AG20443 (cell line): ENCODE measurements at regions not wholly inside any gene's neighbourhood (a gene's known extent, or its start where the extent isn't known, plus 50 kb on each side); places are given as distances from the start of the nearest gene placed in this dataset.

ENCODE experiments used
- DNase-seq: peaks from one replicate; pipeline ENCODE4 v3.0.0; 2012; ENCODE audit warnings: low spot score, mixed read lengths

DNA sequence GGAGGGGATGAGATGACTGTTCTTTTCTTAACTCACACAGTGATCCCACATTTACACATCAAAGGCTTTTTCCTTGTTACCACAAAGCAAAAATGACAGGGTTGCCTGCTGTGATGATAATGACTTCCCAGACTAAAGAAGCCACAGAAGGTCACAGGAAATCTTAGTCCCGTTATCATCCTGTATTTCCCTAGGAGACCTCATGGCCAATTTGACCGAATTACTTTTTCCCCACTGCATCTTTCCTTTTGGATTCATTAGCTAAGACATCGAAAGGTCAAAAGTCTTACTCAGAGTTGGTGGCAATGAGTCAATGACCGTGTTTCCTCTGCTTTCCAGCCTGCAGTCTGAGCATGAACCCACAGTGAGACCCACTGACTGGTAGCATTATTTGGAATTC lies 130.1 kb upstream of the INHBA start:
- peak; percentile 32 for DNase-seq

DNA sequence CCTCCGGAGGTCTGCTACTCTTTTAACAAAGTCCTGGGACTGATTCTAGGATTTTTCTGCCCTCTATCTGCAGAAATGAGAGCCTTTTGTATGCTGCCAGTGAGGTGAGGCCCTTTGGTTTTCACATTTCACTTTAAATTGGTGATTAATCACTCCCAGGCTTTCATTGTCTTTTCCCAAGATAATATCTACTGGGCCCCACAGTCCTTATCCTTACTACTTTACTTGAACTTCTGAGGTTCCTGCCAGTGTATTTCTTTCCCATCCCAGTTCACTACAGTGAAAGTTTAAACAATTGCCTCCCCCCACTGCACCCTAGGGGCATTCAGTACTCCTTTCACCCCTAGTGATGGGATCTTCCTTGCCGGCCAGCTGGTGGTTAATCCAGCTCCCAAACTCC lies 127.4 kb upstream of the INHBA start:
- no peak for DNase-seq

DNA sequence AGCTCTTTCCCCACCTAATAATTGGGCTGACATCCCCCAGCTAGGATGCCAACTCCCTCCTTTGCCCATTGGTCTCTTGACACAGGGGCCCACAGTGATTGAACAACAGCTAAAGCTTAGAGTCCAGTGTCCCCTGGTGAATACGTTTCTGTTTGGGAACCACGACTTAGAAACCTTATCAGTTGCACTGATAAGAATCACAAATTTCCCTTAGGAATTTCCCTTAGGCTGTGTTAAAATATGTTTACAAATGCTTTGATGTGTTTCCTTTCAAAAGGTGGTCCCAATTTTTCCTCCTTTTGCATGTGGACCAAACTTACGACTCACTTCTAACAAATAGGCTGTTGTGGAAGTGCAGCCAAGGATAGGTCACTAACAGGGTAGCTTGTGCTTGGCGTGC lies 126.0 kb upstream of the INHBA start:
- DNase-seq: no peak

DNA sequence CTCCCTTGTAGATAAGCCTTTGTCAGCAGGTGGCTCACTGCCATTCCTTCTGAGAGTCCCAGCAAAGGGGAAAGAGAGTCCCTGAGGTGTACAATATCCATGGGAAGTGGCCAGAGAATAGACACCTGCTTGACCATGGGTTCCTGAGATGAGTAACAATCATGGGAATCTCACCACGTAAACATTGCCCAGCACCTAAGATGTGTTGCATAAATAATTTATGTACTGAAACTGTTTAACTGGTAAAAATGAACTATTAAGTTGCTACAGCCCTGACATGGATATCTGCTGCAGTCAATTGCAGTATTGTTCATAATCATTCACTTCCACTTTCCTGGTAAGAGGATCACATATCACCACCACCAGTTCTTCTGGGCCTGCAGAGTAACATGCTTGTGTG lies 123.8 kb upstream of the INHBA start:
- no peak for DNase-seq

DNA sequence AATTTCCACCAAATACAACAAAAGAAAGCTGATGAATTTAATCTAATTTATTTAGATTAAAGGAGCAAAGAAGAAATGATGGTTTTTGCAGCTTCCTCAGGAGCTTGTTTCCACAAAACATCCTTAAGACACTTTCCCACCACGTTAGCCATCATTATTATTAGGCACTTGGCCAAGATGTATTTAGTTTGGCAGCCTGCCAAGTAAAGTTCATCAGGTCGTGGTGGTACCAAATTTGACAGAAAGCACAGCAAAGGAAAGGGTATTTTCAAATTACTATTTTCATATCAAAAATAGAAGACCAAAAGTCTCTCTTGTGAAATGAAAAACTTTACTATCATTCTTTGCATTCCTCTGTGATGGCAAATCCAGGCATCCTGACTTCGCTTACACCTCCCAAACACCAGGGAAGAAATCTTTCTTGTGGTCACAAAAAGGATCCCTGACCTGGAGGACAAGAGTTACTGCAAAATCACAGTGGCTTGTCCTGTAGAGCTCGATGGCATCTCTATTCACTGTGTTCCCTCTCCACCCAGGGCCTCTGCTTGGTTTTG lies 123.1 kb upstream of the INHBA start:
- DNase-seq: peak; percentile 32

DNA sequence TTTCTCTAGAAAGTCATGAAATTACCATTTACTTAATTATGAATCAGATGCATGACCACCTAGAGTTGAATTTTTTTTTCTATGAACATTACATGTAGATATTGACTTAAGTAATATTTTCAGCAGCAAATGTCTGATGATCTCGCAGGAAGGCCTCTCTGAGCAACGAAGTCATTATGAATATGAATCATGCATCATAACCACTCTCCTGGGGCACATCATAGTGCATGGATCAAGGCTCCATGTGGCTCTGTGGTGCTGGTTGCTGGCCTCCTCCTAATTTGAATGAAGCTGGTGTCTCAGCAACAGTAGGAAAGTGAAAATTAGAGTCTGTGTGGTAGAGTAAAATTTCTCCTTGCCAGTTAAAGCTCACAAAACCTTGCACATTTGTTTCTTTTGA lies 121.4 kb upstream of the INHBA start:
- peak; percentile 45 for DNase-seq

DNA sequence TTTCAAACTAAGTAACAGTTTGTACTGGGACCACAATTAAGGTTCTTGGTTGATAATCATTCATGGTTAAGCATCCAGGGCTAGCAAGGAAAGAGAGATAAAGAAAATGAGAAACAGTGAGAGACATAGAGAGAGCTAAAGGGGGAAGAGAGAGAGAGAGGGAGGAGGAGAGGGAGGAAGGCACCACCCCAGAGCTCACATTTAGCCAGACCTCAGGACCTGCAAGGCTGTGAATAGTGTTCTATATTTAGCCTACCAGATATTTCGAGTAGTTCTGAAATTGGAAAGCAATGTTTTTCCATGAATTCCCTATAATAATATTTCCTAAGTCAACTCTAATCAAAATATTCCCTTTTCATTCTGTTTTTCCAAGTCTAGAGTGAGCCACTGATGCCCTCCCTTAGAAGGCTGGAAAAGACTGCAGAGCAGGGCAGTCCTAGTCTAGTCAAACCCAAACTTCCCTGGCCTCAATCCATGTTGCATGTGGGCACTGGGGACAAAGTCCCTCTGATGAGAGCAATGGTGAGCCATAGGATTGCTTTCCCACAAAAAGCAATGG lies 119.4 kb upstream of the INHBA start:
- no peak for DNase-seq

DNA sequence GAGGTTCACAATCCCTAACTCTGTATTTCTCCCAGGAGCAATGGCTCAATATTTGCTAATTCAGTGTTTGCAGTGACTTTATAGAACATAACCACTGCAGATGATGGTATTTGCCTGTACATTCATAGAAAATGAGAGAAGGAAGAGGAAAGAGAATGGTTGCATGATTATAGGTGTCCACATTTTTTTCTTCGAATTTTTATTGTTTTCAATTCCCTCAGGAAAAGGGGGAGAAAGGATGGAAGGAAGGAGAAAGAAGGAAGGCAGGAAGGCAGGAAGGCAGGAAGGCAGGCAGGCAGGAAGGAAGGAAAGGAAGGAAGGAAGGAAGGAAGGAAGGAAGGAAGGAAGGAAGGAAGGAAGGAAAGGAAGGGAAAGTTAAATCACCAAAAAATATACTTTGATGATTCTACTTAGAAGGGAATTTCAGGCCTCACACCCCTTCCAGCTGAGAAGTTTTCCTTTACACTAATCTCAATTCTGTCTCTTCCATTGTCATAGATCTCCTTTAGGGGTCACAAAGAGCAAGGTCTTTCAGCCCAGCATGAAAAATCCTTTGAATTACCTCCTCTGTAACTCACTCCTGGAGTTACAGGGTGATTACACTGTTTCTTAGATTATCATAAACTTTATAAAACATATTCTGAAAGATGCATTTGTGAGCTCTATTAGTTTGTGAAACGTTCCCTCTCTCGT lies 118.8 kb upstream of the INHBA start:
- DNase-seq: no peak

DNA sequence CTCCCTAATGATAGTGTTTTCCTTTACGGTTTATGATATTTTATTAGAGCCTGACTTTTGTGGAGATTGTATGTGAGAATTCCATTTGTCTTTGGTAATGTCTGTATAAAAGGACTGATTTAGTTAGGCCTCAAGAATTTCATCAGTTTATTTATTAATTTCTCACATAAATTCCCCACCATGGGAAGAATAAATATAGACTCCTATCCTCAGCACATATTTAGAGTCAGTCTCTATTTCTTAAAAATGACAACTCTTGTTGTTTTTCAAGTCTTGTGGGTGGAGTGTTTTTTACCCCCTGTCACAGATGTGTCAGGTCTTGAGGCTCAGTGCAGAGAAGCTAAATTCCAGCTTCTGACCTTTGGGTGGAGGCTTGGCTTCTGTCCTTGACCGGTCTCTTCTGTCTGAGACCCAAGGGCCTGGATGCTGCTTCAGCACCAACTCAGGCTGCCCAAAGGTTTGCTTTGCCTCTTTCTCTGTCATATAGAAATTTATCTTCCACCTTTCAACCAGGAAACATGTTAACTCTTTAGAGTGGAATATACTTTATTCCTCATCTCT lies 117.3 kb upstream of the INHBA start:
- no peak for DNase-seq

DNA sequence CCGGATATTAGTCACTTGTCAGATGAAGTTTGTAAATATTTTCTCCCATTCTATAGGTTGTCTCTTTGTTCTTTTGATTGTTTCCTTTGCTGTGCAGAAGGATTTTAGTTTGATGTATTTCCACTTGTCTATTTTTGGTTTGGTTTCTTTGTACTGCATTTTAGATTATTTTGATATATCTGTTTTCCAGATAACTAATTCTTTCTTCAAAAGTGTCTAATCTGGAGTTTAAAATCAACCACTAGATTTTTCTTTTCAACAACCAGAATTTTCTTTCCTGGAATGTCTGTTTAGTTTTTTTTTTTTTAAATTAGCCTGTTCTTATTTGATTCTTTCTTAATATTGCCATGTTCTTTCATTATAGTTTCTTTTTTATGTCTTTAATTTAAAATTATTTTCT lies 116.8 kb upstream of the INHBA start:
- DNase-seq: no peak

DNA sequence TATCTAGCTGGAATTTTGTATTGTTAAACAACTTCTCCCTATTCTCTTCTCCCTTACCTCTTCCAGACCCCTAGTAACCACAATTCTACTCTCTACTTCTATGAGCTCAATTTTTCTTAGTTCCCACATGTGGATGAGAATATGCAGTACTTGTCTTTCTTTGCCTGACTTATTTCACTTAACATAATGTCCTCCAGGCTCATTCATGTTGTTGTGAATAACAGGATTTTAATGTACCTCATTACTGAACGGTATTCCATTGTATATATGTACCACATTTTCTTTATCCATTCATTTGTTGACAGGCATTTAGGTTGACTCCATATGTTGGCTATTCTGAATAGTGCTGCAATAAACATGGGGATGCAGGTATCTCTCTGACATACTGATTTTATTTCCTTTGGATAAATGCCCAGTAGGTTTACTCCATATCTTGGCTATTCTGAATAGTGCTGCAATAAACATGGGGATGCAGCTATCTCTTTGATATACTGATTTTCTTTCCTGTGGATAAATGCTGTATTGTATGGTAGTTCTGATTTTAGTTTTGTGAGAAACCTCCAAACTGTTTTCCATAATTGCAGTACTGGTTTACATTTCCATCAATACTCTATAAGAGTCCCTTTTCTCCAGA lies 116.0 kb upstream of the INHBA start:
- no peak for DNase-seq

DNA sequence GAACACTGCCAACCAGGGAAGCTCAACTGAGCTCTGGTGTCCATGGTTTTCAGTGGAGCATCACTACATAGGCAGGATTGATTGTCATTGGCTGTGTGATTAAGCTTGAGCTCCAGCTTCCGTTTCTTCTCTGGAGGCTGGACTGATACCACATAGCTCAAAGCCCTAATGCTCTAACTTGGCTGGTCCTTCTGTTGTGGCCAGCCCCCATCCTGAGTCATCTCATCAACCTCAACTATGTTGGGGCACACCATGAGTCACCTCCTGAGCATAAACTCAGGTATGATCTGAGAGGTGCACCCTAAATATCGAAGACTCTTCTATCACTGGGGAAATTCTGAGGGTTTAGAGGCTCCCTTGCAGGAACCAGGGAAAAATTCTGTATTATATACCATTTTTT lies 114.5 kb upstream of the INHBA start:
- peak; percentile 56 for DNase-seq

DNA sequence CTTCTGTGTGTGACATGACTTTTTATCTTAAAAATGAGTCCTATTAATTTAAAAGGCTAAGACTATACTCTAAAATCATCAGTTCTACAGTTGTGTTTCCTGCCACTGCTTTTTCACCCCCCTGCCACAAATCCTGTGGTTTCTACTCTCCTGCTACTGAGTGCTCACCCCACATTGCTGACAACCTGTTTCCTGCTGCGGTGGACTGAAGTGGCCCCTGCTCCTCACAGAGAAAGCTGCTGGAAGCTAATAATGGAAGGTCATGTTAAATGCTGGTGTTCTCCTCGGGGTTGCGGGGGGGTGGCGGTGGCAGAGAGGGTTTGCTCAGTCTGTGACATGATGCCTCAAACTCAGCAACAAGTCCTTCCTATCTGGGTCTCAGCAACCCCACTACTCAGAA lies 113.2 kb upstream of the INHBA start:
- DNase-seq: no peak

DNA sequence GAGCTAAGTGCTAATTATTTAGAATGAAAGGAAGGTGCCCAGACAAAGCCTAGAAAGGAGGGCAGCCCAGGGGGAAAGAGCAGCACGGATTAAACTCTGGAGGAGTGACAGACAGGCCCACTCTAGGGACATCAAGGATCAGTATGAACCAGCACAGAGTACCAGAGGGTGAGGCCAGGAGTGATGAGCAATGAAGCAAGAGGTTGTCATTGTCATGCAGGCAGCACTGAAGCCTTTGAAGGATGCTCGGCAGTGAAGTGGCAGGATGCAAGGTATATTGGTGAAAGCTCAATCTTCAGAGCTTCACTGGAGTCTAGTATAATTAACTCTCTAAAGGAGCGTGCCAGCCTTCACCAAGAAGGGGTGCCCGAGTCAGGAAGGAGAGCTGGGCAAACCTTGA lies 112.0 kb upstream of the INHBA start:
- no peak for DNase-seq

DNA sequence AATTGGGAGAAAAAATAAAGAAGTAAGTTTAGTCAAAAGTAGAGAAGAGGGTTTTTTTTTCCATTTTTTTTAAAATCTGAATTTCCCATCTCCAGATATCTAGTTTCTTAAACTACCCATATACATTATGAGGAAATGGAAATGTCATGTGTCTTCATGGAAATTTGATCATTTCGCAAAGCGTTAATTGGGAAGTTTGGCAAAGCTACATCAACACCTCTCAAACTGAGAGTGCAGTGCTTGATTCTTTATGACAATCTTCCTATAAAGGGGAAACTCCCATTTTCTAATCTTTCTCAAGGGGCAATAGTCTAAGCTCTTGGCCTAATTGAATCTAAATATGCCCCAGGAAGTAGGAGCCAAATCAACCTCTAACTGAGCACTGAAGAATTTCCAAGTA lies 110.4 kb upstream of the INHBA start:
- no peak for DNase-seq

DNA sequence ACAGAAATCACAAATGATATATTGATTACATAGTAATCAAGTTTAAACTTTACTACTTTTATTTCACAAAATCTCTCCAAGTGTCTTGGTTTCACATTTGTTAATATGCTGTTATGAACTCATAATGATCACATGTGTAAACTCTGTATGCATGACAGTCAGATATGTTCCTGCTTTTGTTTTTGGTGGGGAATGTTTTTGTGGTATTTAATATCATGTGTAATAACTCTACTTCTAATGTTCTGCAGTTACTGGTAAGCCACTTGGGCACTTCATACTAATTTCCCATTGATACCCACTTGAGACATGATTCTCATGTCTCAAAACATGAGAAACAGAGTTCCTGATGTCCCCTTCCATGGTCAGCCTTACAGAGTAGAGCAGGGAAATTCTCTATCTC lies 109.1 kb upstream of the INHBA start:
- DNase-seq: no peak

DNA sequence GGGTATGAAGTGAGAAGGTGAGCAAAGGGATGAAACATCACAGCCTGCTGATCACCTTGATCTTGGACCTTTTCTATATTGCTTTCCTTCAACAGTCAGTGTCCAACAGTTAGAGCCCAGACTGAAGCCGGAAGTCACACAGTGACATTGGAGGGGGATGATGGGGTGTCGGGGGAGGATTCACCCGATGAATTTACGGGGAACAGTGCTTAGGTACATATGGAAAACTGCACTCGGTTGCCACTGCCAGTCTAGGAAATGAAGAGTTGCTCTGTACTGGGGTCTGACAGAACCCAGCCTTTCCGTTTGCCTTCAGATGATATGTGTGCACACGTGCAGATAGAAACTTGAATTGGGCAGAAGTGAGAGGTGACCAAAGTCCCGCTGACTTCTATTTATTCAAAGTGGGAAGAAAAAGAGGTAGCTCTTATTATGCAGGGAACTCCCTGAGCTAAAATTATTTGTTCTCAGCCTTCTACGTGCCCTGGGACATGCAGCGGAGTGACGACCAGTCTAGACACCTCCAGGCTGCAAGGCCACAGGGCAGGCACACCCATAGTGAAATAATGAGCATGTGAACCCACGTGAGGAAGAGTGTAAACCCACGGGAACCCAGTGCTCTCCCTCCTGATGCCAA lies 107.2 kb upstream of the INHBA start:
- DNase-seq: no peak

DNA sequence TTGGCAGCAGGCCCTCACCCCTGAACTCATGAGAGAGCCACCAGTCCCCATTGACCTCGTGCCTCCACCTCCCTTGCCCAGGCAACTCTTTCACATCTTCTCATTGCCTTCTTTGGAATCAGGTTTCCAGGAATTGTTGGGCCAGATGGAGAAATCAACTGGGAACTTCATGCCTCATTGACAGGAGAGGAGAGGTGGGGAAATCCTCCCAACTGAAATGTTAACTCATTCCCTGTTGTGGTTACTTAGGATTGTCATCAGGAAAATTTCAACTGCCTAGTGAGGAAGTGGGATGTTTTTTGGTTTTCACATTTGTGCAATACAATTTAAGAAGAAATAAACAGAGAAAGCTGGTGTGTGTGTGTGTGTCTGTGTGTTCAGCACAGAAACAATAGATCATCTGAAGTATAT lies 106.6 kb upstream of the INHBA start:
- peak; percentile 60 for DNase-seq

DNA sequence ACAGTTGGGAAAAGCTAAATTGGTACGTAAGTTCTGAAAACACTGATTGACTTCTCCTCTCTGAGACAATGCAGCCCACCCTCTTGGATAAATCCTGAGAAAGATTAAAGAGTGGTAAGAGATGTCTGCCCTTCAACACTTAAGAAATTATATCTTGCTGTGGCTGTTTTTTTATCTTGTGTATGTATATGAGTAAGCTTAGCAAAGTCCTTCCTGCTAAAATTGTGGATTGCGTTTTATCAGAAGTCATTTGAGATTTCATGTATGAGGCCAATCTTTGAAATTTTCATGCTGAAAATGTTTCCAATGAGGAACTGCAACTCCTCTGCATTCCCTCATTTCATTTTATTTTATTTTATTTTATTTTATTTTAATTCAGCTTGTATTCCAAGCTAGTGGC lies 106.2 kb upstream of the INHBA start:
- no peak for DNase-seq

DNA sequence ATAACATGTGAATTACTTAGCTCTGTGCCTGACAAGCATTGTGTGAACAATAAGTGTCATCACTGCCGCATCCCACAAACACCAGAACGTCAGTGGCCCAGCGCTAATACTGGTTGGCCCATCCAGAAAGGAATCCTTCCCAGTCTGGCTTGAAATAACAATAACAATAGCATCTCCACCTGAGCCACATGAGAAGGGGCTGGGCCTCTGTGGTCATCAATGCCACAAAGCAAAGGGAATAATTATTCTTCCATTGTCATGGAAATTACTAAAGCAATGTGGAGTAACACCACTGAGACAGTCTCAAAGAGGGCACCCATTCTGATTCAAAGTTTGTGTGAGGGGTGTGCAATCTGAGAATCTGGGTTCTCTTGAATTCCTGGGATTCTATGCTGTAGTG lies 105.7 kb upstream of the INHBA start:
- DNase-seq: no peak

DNA sequence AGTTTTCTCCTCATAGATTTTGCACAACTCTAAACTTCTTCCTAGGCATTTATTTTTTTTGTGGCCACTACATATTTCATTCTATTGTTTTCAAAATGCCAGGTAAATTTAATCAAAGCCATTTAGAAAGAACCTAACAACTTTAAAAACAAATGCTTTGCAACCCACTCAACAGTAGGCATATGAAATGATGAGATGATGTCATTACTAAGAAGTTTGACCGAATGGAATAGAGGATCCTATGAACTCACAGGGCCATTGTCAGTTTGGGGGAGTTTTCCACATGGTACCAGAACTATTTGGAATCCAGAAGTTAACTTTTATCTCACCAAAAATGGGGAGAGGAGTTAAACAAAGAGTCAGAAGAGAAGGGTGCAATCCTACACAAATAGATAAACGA lies 100.7 kb upstream of the INHBA start:
- DNase-seq: no peak

DNA sequence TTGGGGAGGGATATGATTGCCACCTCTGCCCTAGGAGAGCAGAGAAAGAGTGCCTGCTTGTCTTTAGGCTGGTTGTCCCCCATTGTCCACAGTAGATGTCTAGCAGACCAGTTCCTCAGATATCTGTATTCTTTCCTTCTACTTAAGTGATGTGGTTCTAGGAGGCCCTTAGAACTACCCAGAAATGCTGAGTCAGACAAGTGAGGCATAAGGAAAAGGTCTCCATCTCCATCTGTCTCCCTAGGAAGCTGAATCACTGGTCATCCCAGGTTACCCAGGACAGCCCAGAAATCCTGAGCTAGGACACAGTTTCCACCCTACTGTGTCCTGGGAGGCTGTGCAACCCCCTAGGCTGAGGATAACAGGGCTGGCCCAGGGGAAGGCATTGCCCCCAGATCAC lies 93.4 kb upstream of the INHBA start:
- DNase-seq: no peak
